Esophagus muscularis mucosa (tissue), 3 donors: ENCODE measurements at regions not wholly inside any gene's neighbourhood (a gene's known extent, or its start where the extent isn't known, plus 50 kb on each side); places are given as distances from the start of the nearest gene placed in this dataset.

Experiments used
- POLR2A ChIP-seq: fragments of 450-650 bp; IDR thresholded peaks from one replicate; pipeline ENCODE4 v1.6.1; 2017; ENCODE audit warnings: antibody characterized with exemption, moderate library complexity, mild to moderate bottlenecking, low read depth
- TF ChIP-seq, protein P1 (sequence below), 3 experiments: fragments of 200-600 bp in 2 of 3; fragments of 450-650 bp in 1 of 3; sonication (generic) in 2 of 3; IDR thresholded peaks; one replicate each; pipeline ENCODE4 v1.5.1; 2017 to 2019; ENCODE audit warnings: antibody characterized with exemption in 3 of 3, mild to moderate bottlenecking in 2 of 3, moderate library complexity in 1 of 3

DNA sequence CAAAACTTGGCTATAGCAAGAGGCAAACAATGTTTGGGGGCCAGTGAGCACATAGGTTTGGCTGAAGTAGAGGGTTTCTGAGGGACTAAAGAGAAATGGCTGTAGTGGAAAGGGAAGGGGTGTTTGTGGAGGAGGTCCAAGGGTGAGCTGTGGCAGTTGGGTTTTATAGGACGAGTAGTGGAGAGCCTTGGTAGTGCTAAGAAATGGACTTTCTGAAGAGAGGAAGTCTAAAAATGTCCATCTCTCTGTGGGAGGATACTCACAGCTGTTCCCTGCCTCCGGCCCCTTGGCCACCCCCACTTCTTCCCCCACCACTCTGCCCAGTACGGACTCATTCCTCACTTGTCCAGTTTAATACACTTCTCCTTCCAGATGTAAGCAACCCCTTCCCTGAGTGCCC is 64.3 kb downstream of the ZNF22 start:
- TF ChIP-seq POLR2A: no peak
- TF ChIP-seq, protein P1, sequence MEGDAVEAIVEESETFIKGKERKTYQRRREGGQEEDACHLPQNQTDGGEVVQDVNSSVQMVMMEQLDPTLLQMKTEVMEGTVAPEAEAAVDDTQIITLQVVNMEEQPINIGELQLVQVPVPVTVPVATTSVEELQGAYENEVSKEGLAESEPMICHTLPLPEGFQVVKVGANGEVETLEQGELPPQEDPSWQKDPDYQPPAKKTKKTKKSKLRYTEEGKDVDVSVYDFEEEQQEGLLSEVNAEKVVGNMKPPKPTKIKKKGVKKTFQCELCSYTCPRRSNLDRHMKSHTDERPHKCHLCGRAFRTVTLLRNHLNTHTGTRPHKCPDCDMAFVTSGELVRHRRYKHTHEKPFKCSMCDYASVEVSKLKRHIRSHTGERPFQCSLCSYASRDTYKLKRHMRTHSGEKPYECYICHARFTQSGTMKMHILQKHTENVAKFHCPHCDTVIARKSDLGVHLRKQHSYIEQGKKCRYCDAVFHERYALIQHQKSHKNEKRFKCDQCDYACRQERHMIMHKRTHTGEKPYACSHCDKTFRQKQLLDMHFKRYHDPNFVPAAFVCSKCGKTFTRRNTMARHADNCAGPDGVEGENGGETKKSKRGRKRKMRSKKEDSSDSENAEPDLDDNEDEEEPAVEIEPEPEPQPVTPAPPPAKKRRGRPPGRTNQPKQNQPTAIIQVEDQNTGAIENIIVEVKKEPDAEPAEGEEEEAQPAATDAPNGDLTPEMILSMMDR (IDR thresholded peaks at IDR 0.05): no peak
